Ecto neural progenitor cell (in vitro differentiated cells): ENCODE measurements at regions not wholly inside any gene's neighbourhood (a gene's known extent, or its start where the extent isn't known, plus 50 kb on each side); places are given as distances from the start of the nearest gene placed in this dataset.
"Not testable (repeated sequence)": the region's sequence is repeated elsewhere in the genome, so short reads cannot be mapped to it uniquely, and the experiment has no call there.

ENCODE experiments used
- DNase-seq: peaks from one replicate; pipeline ENCODE4 v3.0.0-alpha.2; 2018; ENCODE audit warnings: low spot score

- no peak for DNase-seq
Measured at GRCh38 chr5:143908959-143909358, 97.0 kb downstream of the HMHB1 start.

GRCh38 chr5:143913008-143913752 is 101.2 kb downstream of the HMHB1 start:
- no peak for DNase-seq

GRCh38 chr5:143914756-143915155 is 102.8 kb downstream of the HMHB1 start:
- DNase-seq = no peak

GRCh38 chr5:143916451-143916850 is 104.5 kb downstream of the HMHB1 start:
- DNase-seq = no peak

- DNase-seq = no peak
Measured at GRCh38 chr5:143918961-143919360, 107.0 kb downstream of the HMHB1 start.

GRCh38 chr5:143920772-143921171 is 108.8 kb downstream of the HMHB1 start:
- no peak for DNase-seq

DNA sequence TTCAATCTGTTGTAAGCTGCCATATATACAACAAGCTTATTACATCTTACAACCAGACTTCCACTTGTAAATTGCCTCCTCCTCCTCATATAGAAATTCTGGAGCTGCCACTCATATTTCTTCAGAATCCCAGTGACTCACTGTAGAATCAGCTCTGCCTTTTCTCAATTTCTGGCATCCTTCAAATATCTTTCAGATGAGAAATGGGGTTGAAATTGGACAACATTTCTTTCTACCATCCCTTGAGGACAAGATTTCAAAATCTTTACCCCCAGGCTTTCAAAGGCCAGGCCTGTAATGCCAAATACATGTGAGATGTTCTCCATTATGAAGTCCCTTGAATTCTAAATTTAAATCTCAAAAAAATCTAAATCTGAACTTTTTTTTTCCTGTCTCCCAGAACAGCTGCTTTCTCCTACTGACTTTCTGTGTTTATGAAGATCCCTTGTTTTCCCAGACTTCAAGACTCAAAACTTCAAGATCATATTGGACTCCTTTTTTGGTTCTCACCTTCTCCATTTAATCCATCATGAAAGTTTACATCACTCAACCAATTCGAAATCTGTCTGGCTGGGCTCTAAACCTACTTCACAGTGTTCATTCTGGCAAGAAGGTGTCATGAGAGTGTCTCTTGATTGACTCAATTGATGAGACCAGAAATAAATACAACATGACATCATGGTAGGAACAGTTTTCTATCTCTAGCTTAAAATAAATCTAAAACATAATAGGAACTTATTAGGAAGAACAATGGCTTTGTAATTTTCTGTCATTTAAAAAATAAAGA is 109.8 kb downstream of the HMHB1 start:
- no peak for DNase-seq

DNA sequence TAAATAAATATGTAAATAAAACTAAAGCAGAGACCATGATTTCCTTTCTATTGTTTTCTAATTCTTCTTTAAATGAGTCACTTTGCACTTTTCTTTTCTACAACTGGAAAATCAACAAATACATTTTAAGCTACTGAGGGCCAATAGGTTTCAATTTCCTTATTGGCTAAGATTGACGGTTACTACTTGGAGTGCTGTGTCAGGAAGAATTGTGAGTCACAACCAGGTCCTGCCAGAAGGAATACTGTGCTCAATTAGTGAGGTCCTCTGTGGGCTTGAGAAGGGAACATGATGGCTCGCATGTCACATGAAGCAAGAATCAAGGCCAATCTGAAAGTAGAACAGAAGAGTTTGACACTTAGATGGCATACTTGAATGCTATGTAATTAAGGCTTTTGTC is 110.8 kb downstream of the HMHB1 start:
- no peak for DNase-seq

GRCh38 chr5:143923634-143924266 is 111.8 kb downstream of the HMHB1 start:
- no peak for DNase-seq

DNA sequence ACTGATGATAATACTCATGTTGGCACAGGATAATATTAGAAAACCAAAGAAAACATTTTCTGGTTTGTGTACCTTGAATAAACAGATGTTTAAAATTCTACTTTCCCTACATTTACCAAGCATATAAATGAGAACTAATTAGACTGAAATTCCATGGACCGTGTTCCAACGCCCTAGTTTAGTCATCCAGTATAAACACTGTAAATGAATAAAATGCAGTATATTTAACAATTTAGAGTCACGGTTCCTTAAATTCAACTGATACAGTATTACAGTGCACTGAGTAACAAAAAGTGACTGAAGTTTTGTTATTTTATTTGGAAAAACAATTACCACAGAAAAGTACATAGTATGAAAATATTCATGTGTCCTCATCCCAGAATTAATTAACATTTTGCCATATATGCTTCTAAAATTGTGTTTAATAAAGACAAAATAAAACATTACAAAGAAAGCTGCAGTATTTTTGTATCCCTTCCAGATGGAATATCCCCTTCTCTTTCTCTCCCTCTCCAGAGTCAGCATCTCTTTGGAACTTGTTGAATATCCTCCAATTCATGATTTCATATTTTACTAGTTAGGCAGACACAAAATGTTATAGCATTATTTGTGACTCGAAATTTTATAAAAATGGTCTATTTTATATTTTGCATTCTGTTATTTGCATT is 112.5 kb downstream of the HMHB1 start:
- no peak for DNase-seq

GRCh38 chr5:143924979-143925325 is 113.0 kb downstream of the HMHB1 start:
- DNase-seq = not testable (repeated sequence)

- DNase-seq = no peak
Measured at GRCh38 chr5:143929486-143929885, 117.5 kb downstream of the HMHB1 start.

- no peak for DNase-seq
Measured at GRCh38 chr5:143930561-143930960, 118.6 kb downstream of the HMHB1 start.

GRCh38 chr5:143931476-143931875 is 119.5 kb downstream of the HMHB1 start:
- DNase-seq = no peak

GRCh38 chr5:143931986-143932385 is 120.0 kb downstream of the HMHB1 start:
- no peak for DNase-seq

DNA sequence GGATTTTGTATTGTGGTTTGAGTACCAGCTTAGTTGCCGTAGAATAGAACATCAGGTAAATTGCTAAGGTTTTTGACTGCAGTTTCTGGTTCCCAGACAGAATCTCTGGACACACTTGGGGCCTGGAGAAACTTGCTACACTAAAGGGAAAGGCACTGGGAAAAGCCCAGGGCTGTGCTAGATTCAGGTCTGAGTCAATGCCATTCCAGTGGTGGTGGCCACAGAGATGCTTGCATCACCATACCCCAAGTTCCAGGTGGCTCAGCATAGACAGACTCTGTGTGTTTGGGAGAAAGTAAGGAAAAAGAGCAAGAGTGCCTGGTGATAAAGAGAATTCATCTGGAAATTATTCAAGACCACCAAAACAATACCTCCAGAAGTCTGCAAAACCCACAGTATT is 120.6 kb downstream of the HMHB1 start:
- DNase-seq = no peak

GRCh38 chr5:143933451-143933850 is 121.5 kb downstream of the HMHB1 start:
- DNase-seq = no peak

GRCh38 chr5:143934821-143935220 is 122.9 kb downstream of the HMHB1 start:
- DNase-seq = no peak

DNA sequence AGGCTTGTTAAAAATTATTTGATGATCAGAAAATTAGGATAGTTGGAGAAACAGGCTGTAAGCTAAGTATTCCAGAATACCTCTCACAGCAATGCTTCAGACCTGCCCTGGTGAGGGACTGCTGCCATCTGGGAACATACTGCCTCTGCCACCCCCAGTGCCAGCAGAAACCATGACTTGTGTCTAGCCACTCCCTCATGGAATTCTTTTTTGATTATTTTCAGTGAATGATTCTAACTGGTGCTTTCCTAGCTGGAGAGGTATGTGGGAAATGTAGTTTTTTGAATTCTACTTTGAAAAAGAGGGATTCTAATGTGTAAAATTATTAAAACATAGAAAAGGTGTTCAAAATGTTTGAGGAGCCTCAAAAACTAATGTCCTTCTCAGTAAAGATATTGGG is 126.3 kb downstream of the HMHB1 start:
- DNase-seq = no peak

DNA sequence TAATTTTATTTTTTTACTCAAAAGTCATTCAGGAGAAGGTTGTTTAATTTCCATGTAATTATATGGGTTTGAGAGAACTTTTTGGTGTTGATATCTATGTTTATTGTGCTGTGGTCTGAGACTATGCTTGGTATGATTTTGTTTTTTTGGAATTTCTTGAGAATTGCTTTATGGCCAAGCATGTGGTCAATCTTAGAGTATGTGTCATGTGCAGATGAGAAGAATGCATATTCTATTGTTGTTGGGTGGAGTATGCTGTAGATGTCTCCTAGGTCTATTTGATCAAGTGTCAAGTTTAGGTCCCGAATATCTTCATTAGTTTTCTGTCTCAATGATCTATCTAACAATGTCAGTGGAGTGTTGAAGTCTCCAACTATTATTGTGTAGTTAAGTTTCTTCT is 134.9 kb downstream of the HMHB1 start:
- no peak for DNase-seq

GRCh38 chr5:143947313-143947712 is 135.4 kb downstream of the HMHB1 start:
- no peak for DNase-seq

DNA sequence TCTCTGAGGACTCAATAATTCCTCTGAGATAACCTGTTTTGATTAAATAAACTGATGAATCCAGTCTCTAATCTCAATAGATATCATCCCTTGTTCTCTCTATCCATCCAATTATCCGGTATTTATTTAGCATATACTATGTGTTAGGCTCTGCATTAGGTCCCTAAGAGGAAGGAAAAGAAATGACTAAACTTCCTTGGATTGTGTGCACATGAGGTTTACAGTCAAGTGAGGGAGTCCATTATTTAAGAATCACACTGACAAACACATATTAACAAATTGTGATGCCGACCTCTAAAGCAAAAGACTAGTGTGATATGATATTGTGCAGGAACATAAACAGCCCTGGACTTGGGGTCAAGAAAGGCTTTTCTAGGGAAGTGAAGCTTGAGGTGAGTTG is 140.8 kb downstream of the HMHB1 start:
- no peak for DNase-seq

GRCh38 chr5:143953851-143954250 is 141.9 kb downstream of the HMHB1 start:
- DNase-seq = no peak
